Fibroblast of villous mesenchyme (primary cell): ENCODE measurements at regions not wholly inside any gene's neighbourhood (a gene's known extent, or its start where the extent isn't known, plus 50 kb on each side); places are given as distances from the start of the nearest gene placed in this dataset.

ENCODE experiments used
- DNase-seq: peaks from one replicate; pipeline ENCODE4 v3.0.0-alpha.2; 2010; ENCODE audit warnings: low read depth
- H3K4me3 ChIP-seq: 2 replicates; pipeline ENCODE4 v1.5.1; 2011; ENCODE audit warnings: low read depth, mild to moderate bottlenecking, low read length
- TF ChIP-seq, protein P1 (sequence below): IDR thresholded peaks from 2 replicates; pipeline ENCODE4 v1.5.1; 2012; ENCODE audit warnings: low read depth, mild to moderate bottlenecking, low read length; ENCODE audit not compliant: insufficient read depth

- no peak overlapping the region for H3K4me3 ChIP-seq
- DNase-seq = no peak
- TF ChIP-seq, protein P1, sequence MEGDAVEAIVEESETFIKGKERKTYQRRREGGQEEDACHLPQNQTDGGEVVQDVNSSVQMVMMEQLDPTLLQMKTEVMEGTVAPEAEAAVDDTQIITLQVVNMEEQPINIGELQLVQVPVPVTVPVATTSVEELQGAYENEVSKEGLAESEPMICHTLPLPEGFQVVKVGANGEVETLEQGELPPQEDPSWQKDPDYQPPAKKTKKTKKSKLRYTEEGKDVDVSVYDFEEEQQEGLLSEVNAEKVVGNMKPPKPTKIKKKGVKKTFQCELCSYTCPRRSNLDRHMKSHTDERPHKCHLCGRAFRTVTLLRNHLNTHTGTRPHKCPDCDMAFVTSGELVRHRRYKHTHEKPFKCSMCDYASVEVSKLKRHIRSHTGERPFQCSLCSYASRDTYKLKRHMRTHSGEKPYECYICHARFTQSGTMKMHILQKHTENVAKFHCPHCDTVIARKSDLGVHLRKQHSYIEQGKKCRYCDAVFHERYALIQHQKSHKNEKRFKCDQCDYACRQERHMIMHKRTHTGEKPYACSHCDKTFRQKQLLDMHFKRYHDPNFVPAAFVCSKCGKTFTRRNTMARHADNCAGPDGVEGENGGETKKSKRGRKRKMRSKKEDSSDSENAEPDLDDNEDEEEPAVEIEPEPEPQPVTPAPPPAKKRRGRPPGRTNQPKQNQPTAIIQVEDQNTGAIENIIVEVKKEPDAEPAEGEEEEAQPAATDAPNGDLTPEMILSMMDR = no peak
These were observed 370.6 kb upstream of the LRRC3B start for GRCh38 chr3:26252001-26252400.

GRCh38 chr3:26256224-26256623 lies 366.3 kb upstream of the LRRC3B start:
- no peak for DNase-seq
- H3K4me3 ChIP-seq = no peak overlapping the region
- TF ChIP-seq, protein P1 = no peak

DNA sequence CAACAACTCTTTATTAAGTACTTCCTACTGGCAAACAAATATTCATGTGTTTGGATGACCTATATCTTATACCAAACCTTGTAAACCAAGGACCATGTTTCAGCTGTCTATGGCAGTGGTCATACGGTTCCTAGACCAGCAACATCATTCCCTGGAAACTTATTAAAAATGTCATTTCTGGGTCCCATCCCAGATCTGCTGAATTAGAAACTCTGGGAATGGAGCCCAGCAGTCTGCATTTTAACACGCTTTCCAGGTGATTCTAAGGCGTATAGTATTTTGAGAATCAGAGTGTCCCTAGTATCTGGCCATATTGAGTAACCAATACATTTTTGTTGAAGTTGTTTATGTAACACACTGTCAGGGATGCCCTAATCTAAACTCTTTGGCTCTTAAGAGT lies 363.4 kb upstream of the LRRC3B start:
- no peak overlapping the region for H3K4me3 ChIP-seq
- TF ChIP-seq, protein P1 = no peak
- DNase-seq = no peak

DNA sequence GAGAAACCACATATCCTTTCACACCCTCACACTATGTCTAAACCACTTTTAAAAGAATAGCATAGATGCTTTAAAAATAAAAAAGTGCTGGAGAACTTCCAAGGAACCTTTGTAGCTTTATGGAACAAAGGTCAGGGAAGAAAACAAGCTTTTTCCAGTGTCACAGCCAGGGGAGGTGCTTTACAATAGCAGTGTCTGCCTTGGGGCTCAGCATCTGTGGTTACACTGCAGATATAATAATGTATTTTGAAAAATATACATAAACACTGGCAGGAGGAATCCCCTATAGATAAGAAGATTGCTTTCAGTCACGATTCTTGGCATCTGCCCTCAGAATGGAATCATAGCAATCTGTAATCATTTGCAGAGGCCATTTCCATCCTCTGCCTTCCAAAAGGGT lies 362.4 kb upstream of the LRRC3B start:
- H3K4me3 ChIP-seq = no peak overlapping the region
- DNase-seq = no peak
- TF ChIP-seq, protein P1 = no peak

DNA sequence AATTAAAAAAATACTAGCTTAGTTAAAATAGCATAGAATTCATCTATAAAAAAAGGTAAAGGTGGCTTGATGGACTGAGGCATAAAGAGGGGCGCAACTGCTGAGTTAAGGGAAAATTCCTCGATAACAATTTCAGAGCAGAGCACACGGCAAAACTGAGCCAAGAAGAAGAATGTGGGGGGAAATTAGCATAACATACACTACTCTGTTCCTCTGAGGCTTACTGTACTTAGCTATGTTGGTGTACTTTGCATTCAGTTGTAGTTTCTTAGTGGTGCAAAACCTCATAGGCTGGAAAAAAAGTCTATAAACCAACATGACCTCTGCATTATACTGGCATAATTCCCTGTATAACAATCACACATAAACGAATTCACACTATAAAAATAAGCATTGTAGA lies 357.9 kb upstream of the LRRC3B start:
- no peak for DNase-seq
- TF ChIP-seq, protein P1 = no peak
- no peak overlapping the region for H3K4me3 ChIP-seq

GRCh38 chr3:26271848-26272247 lies 350.7 kb upstream of the LRRC3B start:
- DNase-seq = no peak
- TF ChIP-seq, protein P1 = no peak
- no peak overlapping the region for H3K4me3 ChIP-seq

DNA sequence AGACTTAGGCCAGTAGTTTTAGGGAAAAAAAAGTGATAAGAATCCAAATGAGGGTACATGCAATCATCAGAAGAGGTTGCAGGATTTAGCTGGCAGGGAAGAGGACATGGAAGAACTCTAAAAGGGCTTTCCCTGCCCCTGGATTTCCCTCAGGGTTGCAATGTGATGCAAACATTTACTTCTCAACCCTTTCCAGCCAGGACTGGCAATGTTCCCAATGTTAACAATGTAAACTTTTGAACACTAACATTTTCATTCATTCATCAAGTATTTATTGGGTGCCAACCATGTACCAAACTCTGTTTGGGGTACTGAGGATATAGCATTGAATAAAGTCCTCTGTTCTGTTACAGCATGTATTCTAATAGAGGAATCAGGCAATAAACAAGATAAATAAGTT lies 349.4 kb upstream of the LRRC3B start:
- TF ChIP-seq, protein P1 = no peak
- no peak for DNase-seq

More for the DNA sequence above, 349.4 kb upstream of the LRRC3B start:
- H3K4me3 ChIP-seq = no peak overlapping the region
